Adrenal gland (tissue), 9 donors: ENCODE measurements at regions not wholly inside any gene's neighbourhood (a gene's known extent, or its start where the extent isn't known, plus 50 kb on each side); places are given as distances from the start of the nearest gene placed in this dataset.

Experiments
- DNase-seq, 7 donors: peaks; one replicate each; pipeline ENCODE4 v3.0.0-alpha.2; 2019 to 2020
- H3K27ac ChIP-seq, 5 donors: fragments of 200-600 bp; sonication (generic) in 4 of 5; 1 replicate in 3 of 5; 2 replicates in 2 of 5; pipeline versions ENCODE4 v1.5.1 to v1.8.0; 2016 to 2020; ENCODE audit warnings: mild to moderate bottlenecking in 1 of 5
- H3K27me3 ChIP-seq: fragments of 200-600 bp; 2 replicates; pipeline ENCODE4 v1.8.0; 2021
- H3K36me3 ChIP-seq, 2 donors: fragments of 200-600 bp; replicated peaks in 1 of 2; 1 replicate in 1 of 2; 2 replicates in 1 of 2; pipeline versions ENCODE4 v1.5.1 to v1.8.0; 2018 to 2022
- H3K4me1 ChIP-seq, 2 donors: fragments of 200-600 bp; replicated peaks in 1 of 2; 1 replicate in 1 of 2; 2 replicates in 1 of 2; pipeline versions ENCODE4 v1.5.1 to v1.8.0; 2018 to 2021
- H3K4me3 ChIP-seq, 4 donors: fragments of 200-600 bp; sonication (generic) in 3 of 4; one replicate each; pipeline ENCODE4 v1.5.1; 2016 to 2018
- H3K9me3 ChIP-seq, 3 donors: fragments of 200-600 bp; sonication (generic) in 1 of 3; replicated peaks in 1 of 3; 1 replicate in 2 of 3; 2 replicates in 1 of 3; pipeline versions ENCODE4 v1.5.1 to v1.8.0; 2016 to 2021
- POLR2A ChIP-seq, 2 donors: fragments of 450-650 bp; IDR thresholded peaks; one replicate each; pipeline ENCODE4 v1.6.1; 2017; ENCODE audit warnings: antibody characterized with exemption in 2 of 2, mild to moderate bottlenecking in 2 of 2, moderate library complexity in 1 of 2
- WGBS, 4 donors: extraction: QIAGEN DNeasy Blood & Tissue Kit in 2 of 4; methylation state at CpG; one replicate each; pipeline versions ENCODE4 v1.1.5 to v1.1.7; 2013 to 2017; 5-methylcytosine and 5-hydroxymethylcytosine counted together
- intact Hi-C, 2 donors: fragments of 100-400 bp; cut with DNase I; formaldehyde crosslinking; loops; one replicate each; pipeline versions ENCODE4 v1.14.1 to v1.15.0; 2022 to 2023
- TF ChIP-seq, protein P1 (sequence below), 6 experiments: fragments of 450-650 bp in 4 of 6; fragments of 200-600 bp in 2 of 6; sonication (generic) in 1 of 6; IDR thresholded peaks; 1 replicate in 5 of 6; 2 replicates in 1 of 6; pipeline versions ENCODE4 v1.5.1 to v1.8.0; 2016 to 2021; ENCODE audit warnings: antibody characterized with exemption in 6 of 6, mild to moderate bottlenecking in 2 of 6, moderate library complexity in 1 of 6
- donor health status: healthy with polysubstance abuse.
- donor health status: Bipolar disorder and iron deficiency.
- donor health status: DM: yes; HTN: yes; CAD: no.
- donor health status: DM: no; HTN: no; CAD: no.
- donor health status: DM: no; HTN: no; CAD: no.

DNA sequence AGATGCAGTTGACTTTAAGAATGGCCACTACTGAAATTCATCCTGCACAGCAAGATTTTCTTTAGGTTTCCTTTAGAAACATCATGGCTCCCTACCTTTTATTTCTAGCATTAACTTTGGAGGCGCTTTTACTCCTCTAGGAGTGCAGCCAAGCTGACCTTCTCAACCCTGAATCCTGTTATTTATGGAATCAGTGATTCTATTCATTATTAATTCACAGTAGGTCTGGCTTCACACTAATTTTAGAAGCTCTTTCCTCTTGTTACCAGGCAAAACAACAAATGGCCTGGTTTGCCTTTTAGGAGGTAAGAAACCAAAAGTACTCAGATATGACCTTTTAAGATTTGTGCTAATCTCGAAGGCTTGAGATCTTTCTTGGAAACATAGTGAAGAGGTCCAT is 93.0 kb upstream of the PELI1 start:
- Histone ChIP-seq H3K27ac (no peak overlapping the region), H3K4me1 (no peaks in the 10 kb centered on the region), H3K4me3 (no peak overlapping the region), H3K9me3 (no peaks in the 10 kb centered on the region), H3K27me3 (no peaks in the 10 kb centered on the region), H3K36me3 (no peaks in the 10 kb centered on the region)
- intact Hi-C loops: no loop called here
- WGBS, 4 donors: 71 to 83% (median 76%) methylated on average over 2 of the region's 2 CpGs
- TF ChIP-seq, protein P1, sequence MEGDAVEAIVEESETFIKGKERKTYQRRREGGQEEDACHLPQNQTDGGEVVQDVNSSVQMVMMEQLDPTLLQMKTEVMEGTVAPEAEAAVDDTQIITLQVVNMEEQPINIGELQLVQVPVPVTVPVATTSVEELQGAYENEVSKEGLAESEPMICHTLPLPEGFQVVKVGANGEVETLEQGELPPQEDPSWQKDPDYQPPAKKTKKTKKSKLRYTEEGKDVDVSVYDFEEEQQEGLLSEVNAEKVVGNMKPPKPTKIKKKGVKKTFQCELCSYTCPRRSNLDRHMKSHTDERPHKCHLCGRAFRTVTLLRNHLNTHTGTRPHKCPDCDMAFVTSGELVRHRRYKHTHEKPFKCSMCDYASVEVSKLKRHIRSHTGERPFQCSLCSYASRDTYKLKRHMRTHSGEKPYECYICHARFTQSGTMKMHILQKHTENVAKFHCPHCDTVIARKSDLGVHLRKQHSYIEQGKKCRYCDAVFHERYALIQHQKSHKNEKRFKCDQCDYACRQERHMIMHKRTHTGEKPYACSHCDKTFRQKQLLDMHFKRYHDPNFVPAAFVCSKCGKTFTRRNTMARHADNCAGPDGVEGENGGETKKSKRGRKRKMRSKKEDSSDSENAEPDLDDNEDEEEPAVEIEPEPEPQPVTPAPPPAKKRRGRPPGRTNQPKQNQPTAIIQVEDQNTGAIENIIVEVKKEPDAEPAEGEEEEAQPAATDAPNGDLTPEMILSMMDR (IDR thresholded peaks at IDR 0.05): no peak
- no peak for TF ChIP-seq POLR2A (IDR thresholded peaks at IDR 0.05)
- DNase-seq: no peak

DNA sequence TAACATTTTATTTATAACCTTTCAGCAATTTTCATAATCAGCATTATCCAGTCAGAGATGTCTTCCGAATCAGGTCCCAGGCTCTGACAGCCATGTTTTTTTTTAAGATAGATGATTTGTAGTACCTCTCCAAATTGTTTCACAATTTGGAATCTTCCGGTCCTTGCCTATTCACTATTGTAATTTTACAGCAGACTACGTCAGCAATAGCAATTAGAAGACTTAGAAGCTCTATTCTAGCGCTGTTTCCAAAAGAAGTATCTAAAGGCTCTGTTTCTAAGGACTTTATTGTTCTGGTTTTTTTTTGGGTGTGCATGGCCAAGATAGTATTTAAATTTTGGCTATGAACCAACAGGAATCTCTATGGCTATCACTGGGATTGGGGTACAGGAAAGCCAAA is 94.6 kb upstream of the PELI1 start:
- no peak for TF ChIP-seq POLR2A (IDR thresholded peaks at IDR 0.05)
- Histone ChIP-seq H3K27me3 (no peaks in the 10 kb centered on the region), H3K36me3 (no peaks in the 10 kb centered on the region), H3K27ac (no peak overlapping the region), H3K4me3 (no peak overlapping the region), H3K9me3 (no peaks in the 10 kb centered on the region), H3K4me1 (no peaks in the 10 kb centered on the region)
- WGBS, 4 donors: 87 to 93% (median 89%) methylated on average over 4 of the region's 4 CpGs
- intact Hi-C loops: no loop called here
- DNase-seq: no peak

DNA sequence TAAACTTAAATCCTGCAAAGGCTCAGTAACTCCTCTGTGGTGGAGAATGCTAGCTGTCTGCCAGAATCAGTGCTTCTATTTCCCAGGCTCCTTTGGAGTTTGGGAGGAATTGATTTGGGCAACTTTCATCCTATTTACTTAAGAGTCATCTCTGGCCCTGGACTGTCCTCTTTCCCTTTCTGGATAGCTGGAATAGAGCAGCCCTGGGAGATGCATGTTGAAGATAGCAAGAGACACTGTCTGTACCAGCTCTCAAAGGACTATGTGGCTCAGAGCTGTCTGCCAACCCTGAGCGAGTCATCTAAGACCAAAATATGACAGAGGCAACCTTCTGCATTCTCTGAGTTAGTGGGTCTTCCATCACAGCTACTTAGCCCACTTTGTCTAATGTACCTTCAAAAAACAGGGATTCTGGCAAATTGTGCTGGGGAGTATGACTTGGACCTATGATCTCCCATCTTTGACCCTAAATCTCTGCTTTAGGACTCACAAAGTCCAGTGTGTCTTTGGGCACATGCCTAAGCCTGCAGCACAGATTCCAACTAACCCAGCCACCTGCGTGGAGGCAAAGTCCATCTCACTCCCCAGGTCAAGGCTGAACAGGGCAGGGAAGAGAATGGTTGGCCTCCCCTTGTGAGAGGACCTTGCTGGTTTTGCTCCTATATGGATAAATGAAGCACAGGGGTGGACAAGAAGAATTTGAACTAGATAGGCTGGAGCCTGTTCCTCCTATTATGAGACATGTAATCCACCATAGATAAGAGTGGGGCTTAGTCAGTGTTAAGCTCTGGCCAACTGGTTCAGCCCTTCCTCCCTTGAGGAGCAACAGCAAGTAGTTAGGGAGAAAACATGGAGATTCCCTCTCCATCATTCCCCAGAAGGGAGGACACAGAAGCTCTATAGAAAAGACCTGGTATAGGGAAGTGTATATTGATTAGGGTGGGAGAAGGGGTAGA is 99.1 kb upstream of the PELI1 start:
- Histone ChIP-seq H3K9me3 (no peaks in the 10 kb centered on the region), H3K4me1 (no peaks in the 10 kb centered on the region), H3K36me3 (no peaks in the 10 kb centered on the region), H3K4me3 (no peak overlapping the region), H3K27ac (no peak overlapping the region), H3K27me3 (no peaks in the 10 kb centered on the region)
- WGBS, 4 donors: 84 to 96% (median 89%) methylated on average over 2 of the region's 2 CpGs
- TF ChIP-seq, protein P1 (IDR thresholded peaks at IDR 0.05): no peak
- TF ChIP-seq POLR2A (IDR thresholded peaks at IDR 0.05): no peak
- intact Hi-C loops: no loop called here
- DNase-seq: no peak

DNA sequence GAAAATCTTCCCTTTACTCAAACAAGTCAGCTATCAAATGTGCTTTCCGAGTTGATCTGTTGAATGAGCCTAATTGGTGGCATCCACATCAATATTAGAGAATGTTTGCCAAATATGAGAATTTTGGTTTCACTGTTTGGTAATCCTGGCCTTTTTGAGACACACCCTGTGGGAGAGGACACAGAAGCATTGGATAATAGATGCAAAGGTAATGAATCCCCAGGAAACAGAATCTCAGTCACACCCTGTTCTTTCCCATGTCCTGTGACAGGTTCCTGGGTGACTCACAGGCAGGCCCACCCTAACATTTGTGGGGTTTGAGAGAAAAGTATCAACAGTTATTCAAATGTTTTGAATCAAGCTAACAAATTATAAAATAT is 99.8 kb upstream of the PELI1 start:
- Histone ChIP-seq H3K27me3 (no peaks in the 10 kb centered on the region), H3K4me1 (no peaks in the 10 kb centered on the region), H3K9me3 (no peaks in the 10 kb centered on the region), H3K4me3 (no peak overlapping the region), H3K36me3 (no peaks in the 10 kb centered on the region), H3K27ac (no peak overlapping the region)
- intact Hi-C loops: no loop called here
- 83 to 90% (median 88%) methylated on average over 1 of the region's 1 CpG for WGBS, 4 donors
- no peak for DNase-seq
- TF ChIP-seq POLR2A (IDR thresholded peaks at IDR 0.05): no peak
- TF ChIP-seq, protein P1 (IDR thresholded peaks at IDR 0.05): no peak

DNA sequence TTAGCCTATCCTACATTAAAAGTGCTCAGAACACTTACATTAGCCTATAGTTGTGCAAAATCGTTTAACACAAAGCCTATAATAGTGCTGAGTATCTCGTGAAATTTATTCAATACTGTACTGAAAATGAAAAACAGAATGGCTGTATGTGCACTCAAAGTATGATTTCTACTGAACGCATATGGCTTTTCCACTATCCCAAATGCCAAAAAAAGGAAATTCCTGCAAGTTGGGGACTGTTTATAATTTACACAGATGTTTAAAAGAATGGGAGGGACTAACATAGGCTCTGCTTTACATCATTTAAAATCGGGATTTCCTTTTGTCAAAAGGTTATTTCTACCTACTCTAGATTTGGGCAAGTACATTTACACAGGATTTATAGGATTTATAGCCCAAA is 101.4 kb upstream of the PELI1 start:
- WGBS, 4 donors: 74 to 79% (median 77%) methylated on average over 4 of the region's 4 CpGs
- Histone ChIP-seq H3K9me3 (no peaks in the 10 kb centered on the region), H3K4me1 (no peaks in the 10 kb centered on the region), H3K36me3 (no peaks in the 10 kb centered on the region), H3K27ac (no peak overlapping the region), H3K27me3 (no peaks in the 10 kb centered on the region), H3K4me3 (no peak overlapping the region)
- no peak for TF ChIP-seq POLR2A (IDR thresholded peaks at IDR 0.05)
- TF ChIP-seq, protein P1 (IDR thresholded peaks at IDR 0.05): no peak
- no peak for DNase-seq
- intact Hi-C loops: no loop called here
